ENCODE measurements at regions not wholly inside any gene's neighbourhood (a gene's known extent, or its start where the extent isn't known, plus 50 kb on each side); places are given as distances from the start of the nearest gene placed in this dataset.

- TF ChIP-seq SIN3A (IDR thresholded peaks at IDR 0.05; ENCODE audit: borderline replicate concordance, insufficient read depth, low read length) (no peak), POLR2AphosphoS5 (IDR thresholded peaks at IDR 0.05; ENCODE audit: low read depth, low read length) (no peak), REST (IDR thresholded peaks at IDR 0.05; ENCODE audit: insufficient read depth in 1 of 2, low read depth in 2 of 2, low read length in 2 of 2) (no peak), TAF1 (IDR thresholded peaks at IDR 0.05; ENCODE audit: borderline replicate concordance, insufficient read depth, low read length) (no peak), FOXP2 (optimal IDR thresholded peaks at IDR 0.05; ENCODE audit: borderline replicate concordance, extremely low read depth, extremely low read length, insufficient read depth) (no peak)
These were observed 82.8 kb upstream of the CDYL start for GRCh38 chr6:4693173-4693970.

Measured in PFSK-1 (cell line).